GM18505 (cell line): ENCODE measurements at regions not wholly inside any gene's neighbourhood (a gene's known extent, or its start where the extent isn't known, plus 50 kb on each side); places are given as distances from the start of the nearest gene placed in this dataset.
A peak's percentile ranks its signal among the peaks of the same experiment; 100 is the strongest.

ENCODE experiments used
- ATAC-seq: cut with Tn5 transposase; IDR thresholded peaks from one replicate; pipeline ENCODE4 v1.9.1; 2021; ENCODE audit not compliant: unreplicated experiment
- POLR2A ChIP-seq: IDR thresholded peaks from 4 replicates; pipeline ENCODE4 v1.6.1; 2011; ENCODE audit warnings: borderline replicate concordance; ENCODE audit not compliant: insufficient read depth, insufficient read length; ENCODE audit errors: extremely low read depth

DNA sequence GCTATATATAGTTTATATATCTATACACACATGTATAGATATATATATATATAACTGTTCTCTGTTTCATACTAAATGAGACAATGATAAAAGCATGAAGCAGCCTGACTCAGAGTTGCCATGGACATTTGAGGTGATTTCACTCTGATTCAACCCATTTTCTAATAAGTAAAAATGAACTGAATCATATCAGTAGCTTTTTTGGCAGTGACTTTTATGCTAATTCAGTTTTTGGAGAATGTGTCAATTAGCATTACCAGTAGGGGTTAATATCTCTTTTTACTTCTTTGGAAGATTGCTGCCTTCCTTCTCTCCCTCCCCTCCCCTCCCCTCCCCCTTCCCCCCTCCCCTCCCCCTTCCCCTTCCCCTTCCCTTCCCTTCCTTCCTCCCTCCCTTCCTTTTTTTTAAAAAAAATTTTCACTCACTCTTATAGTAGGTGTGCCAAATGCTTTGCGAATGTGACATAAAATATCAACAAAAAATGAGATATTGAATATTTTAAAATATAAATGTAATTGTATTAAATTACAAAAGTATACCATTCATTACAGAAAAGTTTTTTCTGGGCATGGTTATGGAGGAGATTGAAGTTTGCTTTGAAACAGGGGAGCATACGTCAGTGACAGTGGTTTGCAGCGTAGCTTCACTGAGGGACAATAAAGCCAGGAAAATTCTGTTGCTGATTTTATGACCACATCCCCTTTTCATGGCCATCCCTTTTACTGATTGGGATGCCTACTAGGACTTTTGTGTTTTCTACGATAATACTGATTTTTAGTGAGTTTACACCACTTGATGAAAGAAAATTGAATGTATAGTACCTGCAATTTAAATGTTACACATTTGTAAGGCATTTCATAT lies 64.0 kb upstream of the KLF6 start:
- TF ChIP-seq POLR2A, result no peak
- ATAC-seq, result no peak

DNA sequence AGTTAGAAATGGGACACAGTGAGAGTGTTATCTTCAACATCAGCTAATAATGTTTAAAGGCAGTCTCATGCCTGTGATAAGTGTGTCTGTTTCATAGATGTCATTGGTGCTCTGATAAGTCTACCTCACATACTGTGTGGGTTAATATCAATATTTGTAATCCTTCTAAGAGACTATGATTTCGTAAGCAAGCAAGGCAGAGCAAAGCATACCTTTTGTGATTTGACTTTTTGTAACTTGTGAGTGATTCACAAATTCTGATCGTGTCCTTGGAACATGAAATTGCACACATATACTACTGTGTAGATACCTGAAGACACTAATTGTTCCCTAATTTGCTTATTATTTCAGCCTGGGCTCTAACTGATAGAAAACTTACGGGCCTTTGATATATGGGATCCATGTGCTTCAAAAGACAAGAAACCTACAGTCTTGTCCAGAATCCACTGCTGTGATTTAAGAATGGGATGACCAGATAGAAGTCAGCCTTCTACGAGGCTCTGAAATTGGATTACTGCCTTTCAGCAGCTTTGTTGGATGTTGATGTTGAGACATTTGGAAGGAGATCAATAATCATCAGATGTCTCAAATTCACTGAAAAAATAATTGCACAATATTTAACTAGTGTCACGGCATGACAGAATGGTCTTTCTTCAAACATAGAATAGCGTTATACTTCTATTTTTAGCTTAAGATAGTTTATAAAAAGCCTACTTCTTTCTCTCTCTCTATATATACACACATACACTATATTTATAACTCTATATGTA lies 63.2 kb upstream of the KLF6 start:
- no peak for ATAC-seq
- no peak for TF ChIP-seq POLR2A

DNA sequence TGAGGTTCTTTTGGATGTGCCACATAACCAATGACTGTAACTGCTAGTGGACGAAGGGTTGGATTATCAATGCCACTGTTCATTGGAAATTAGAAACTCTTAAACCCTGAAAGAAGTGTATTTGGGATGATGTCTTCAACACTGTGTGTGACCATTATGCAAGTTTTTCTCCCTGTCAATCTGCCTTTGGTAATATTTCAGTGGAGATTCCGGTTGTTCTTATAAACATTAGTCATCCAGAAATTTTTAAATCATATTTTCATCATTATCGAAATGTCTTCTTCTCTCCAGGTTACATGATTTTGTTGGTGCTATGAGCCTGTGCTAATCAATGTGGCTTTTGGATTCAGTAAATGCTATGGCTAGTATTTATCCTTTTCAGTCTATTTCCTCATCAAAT lies 61.7 kb upstream of the KLF6 start:
- ATAC-seq, result no peak
- TF ChIP-seq POLR2A, result no peak

DNA sequence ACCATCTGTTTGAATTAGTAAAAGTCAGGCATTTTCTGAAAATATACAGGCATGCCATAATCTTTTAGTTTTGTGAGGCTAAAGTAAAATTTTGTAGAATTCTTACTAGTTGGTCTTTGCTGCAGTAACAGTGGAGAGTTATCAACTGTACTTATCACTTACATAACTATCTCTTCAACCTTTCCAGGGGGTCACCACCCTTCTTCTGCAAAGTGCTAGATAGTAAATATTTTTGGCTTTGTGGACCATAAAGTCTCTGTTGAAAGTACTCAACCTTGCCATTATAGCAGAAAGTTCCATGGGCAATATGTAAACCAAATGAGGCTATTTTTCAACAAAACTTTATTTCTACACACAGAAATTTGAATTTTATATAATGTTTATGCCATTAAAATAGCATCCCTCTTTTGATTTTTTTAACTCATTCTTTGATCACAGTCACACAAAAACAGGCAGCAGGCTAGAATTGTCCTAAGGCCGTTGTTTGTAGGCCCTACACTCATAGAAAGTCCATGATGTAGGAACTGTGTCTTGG lies 59.5 kb upstream of the KLF6 start:
- ATAC-seq, result no peak
- TF ChIP-seq POLR2A, result no peak

DNA sequence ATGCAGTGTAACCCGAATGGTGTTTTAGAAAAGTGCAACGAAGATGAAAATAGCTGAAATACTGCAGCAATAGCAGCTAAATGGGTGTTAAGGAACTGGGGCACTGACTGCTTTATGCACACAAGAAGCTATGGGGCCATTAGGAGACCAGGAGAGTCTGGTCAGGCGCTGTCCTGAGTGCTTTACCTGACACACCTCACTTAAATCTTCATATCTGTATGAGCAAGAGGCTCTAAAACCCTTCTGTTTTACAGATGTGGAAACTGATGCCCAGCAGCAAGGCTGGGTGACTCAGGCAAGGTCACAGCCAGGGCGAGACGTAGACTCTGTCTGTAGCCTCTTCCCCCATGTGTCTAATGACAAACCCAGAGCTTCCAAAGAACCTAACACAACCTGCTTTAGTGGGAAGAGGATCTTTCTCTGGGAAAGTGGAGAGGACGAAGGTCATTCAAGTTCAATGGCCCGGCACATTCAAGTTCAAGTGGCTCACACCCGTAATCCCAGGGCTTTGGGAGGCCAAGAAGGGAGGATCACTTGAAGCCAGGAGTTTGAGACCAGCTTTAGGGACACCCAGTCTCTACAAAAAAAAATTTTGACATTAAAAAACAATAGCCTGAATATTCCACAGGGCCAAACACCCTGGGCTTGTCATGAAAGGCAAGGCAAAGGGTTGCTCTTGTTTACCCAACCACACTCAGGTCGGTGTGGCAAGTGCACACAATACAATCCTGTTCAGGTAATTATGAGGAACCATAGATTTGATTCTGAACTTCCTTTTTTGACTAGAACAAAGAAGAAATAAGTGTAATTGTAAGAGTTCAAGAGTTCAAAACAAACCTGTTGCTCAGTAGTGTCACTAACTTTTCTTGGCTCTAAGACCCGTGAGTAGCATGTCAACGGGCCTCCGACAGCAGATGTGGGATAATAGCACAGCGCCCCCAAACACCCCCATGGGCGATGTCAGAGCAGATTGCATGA lies 53.7 kb upstream of the KLF6 start:
- no peak for TF ChIP-seq POLR2A
- no peak for ATAC-seq

DNA sequence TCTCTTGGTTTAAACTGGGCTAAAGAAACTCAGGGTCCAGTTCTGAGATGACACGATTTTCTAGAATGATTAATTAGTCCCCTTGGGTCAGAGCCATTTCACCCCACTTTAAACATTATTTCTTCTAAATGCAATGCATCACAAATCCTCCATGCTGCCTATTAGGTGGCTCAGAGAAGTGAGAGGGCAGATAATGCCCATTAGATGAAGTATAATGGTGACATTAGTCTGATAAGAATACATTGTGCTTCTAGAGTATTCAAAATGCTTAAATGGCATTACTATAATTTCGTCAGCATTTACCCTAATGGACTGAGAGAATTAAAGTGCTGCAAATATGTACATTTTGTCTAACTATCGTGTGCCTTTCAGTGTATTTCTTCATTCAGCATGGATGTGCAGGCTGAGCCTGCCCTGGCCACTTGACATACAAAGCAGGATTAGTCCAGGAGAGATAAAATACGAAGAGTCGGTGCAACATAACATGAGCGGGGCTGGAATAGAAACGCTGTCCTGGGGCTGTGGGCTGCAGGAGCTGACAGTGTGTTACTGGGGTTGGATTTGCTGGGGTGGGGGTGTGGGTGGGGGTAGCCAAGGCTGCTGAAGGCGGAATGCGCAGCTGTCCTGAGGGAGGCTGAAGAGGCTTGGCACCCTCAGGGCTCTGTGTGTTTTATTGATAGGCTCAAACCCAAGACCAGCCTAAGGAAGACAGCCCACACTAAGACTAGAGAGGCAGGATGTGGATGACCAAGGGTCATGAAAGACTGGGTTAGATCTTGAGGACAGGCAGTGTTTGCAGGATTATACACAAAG lies 52.8 kb upstream of the KLF6 start:
- ATAC-seq, result no peak
- TF ChIP-seq POLR2A, result no peak

DNA sequence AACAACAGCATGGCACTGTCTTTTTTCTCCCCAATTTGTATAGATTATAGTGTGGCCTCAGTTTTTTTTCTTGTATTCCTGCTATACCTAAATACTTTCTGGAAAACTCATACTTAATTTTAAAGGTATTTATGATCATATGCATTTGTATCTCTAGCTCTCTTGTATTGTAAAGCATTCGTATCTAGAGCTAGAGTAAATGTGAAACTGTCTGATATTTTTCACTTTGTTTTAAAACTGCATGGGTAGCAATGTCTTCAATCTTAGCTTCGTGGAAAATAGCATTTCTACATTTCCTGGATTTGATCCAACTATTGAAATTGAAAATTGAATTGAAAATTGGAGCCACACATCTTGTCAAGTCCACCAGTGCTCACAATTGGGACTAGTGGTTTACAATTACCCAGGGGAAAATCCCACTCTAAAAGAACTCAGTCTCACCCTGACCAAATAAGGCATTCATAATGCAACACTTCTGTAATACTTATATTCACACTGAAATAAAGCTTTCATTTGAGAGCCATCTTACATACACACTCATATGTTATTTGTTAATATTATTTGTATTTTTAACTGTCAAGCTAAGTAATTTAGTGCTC lies 51.3 kb upstream of the KLF6 start:
- ATAC-seq, result no peak
- TF ChIP-seq POLR2A, result no peak

DNA sequence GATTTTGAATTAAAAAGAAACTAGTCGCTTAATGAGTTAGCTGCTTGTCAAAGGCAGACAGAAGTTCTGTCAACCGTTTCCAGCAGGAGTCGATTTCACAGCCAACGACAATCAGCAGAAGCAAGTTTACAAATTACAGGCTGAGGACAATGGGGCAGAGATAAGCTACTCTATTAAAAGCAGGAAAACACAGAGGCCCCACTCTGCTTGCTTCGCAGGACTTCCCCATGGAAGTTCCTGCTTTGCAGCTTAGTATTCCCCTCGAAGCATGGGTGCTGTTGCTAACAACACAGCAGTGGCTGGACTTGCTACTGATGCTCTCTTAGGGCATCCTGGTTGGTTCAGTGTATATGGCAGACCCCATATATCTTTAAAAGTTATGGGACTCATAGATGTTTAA lies 50.8 kb upstream of the KLF6 start:
- TF ChIP-seq POLR2A, result peak; percentile 26
- ATAC-seq, result no peak

DNA sequence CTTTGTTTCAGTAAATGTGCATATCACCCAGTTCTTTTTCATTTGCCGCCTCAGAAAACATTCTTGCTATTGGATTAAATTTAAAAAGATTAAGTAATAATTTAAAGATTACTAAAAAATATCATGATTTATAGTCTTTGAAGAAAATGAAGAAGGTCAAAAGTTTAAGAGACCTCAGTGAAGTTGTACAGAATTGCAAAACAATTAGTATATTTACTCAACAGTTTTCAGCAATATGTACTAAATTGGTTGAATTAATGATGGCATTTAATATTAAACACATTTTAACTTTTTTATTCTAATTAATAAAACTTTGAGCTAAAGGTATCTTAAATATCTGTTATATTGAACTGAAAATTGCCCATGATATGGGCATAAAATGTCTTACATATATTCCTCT lies 49.9 kb upstream of the KLF6 start:
- no peak for TF ChIP-seq POLR2A
- ATAC-seq, result no peak
